Fibroblast of peridontal ligament (primary cell): ENCODE measurements at regions not wholly inside any gene's neighbourhood (a gene's known extent, or its start where the extent isn't known, plus 50 kb on each side); places are given as distances from the start of the nearest gene placed in this dataset.
"Not testable (repeated sequence)": the region's sequence is repeated elsewhere in the genome, so short reads cannot be mapped to it uniquely, and the experiment has no call there.

Experiments used
- DNase-seq: peaks from one replicate; pipeline ENCODE4 v3.0.0-alpha.2; 2010; ENCODE audit errors: extremely low read depth

DNA sequence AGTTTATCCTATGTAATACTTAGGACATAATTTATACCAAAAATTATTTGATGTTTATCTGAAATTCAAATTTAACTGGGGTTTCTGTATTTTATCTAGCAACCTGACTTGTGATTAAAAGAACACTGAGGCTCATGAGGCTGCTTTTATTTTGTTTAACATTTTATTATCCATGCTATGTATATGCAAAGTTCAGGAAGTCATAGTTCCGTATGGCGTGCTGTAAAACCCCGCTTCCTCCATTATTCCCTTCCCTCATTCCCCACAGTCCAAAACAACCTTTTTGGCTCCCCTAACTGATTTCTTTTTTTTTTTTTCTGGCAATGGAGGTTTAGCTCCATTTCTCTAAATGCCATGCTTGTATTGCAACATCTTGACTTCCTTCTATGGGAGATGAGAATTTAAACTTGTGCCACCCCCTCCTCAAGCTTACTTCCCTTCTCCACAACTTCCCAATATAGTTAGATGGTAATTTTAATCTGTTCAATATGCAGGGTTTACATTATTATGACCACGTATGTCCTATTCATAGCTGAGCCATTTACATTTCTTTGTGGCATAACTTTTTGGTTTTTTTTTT is 138.0 kb upstream of the DNAH14 start:
- no peak for DNase-seq

GRCh38 chr1:224795591-224795990 is 133.9 kb upstream of the DNAH14 start:
- no peak for DNase-seq

- DNase-seq = no peak
These were observed 130.4 kb upstream of the DNAH14 start for GRCh38 chr1:224799083-224799482.

DNA sequence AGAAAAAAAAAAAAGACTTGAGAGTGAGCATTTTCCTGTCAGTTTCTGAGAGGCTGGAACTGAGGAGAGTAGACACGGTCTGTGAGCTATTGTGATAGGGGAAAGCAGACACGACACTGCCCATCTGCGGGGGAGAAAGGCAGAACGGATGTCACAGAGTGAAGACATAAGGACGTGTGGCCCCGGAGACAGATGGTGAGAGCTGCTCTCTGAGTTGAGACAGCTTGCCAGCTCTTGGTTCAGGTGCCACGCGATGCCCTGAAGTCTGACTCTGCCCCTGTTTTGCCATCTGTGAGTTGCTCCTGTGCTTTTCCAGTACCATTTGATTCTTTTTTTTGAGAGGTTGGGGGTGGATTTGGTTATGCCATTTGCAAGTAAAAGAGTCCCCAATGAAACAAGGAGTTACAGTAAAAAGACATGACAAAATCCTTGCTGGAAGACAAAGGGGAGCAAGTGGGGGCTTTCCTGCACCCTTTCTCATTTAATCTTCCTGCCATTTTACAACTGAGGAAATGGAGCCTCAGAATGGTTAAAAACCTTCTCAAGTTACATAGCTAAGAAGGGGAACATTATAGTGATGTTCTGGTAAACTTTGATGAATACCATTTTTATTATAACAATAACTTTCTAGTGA is 128.9 kb upstream of the DNAH14 start:
- DNase-seq = no peak

DNA sequence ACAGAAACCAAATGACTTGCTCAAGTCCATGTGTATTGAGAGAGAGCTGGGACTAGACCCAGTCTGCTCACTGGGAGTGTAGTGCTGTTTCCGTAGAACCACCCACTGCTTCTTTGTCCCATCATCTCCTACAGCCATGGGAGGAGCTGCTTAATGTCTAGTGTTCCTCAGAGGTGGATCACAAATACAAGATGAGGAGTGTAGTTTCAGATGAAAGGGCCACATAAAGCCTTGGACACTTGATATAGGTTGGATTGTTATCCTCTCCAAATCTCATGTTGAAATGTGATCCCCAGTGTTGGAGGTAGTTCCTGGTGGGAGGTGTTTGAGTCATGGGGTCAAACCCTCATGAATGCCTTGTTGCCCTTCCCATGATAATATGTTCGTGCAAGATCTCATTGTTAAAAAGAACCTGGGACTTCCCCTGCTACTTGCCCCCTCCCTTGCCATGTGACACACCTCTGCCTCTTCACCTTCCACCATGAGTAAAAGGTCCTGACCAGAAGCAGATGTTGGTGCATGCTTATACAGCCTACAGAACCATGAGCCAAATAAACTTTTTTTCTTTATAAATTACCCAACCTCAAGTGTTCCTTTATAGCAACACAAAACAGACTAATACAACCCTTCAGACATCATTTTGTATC is 127.5 kb upstream of the DNAH14 start:
- DNase-seq = no peak

DNA sequence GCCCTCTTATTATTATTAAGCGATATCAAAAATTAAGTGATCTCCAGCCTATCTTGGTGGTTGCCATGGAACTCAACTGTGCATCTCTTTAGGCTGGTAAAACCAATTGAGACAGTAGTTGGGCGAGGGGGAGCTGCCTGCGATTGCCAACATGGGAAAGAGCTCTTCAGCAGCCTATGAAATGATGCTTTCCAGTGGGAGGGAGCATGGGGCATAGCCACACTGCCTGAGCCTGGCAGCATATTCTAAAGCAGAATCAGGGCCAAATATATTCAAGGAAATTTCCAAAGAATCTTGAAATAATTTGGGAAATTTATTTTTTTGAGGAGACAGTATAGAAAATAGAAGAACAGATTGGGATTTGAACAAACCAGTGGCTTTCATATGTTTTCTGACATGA is 126.9 kb upstream of the DNAH14 start:
- no peak for DNase-seq

DNA sequence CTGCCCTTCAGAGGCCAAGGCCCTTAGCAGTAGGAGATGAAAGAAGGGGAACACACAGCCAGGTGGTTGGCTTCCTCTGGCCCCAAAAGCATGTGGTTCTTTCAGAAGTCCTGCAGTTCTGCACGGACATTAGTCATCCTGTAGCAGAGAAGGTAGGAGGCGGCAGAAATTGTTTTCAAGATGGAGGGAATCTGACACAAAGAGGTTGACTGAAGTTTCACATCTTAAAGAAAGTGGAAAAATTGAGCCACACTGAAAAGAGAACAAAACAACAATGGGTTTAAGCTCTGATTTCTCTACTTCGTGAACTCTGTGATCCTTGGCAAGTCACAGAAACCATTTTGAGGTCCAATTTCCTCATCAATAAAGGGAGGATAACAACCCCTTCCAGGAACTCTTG is 125.3 kb upstream of the DNAH14 start:
- DNase-seq = no peak

DNA sequence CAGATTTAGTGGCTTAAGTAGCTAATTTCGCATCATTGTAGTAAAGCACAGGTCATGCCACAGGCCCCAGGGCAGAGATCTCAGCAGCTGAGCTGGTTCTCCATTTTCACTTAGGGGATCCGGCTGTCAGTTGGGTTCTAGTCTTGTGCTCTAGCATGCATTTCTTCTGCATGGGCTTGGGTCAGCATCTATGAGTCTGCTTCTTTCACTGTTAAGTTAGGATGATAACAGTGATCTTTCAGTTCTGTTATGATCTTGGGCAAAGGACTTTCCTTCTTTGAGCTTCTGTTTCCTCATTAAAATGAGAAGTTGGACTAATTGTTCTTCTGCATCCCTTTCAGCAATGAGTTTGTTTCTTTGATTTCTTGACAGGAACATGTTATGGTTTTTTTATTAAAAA is 123.6 kb upstream of the DNAH14 start:
- DNase-seq = no peak

GRCh38 chr1:224809137-224809536 is 120.3 kb upstream of the DNAH14 start:
- no peak for DNase-seq

DNA sequence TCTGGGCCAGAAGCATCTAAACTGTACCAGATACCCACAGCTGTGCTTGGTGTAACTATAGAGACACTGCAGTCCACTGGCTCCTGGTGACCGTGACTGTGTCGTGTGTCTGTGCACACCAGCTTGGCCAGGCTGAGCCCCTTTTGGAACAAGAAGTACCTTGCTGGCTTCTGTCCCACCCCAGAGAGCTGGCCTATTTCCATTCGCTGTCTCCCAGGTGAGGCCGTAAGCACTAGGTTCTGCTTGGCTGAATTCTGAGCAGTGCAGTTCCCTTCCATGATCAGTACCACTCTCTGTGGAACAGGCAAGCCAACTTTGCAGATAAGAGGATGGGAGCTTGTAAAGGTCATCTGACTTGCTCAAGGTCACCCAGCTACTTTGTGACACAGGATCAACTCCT is 119.9 kb upstream of the DNAH14 start:
- DNase-seq = no peak

- no peak for DNase-seq
These were observed 117.9 kb upstream of the DNAH14 start for GRCh38 chr1:224811564-224811963.

DNA sequence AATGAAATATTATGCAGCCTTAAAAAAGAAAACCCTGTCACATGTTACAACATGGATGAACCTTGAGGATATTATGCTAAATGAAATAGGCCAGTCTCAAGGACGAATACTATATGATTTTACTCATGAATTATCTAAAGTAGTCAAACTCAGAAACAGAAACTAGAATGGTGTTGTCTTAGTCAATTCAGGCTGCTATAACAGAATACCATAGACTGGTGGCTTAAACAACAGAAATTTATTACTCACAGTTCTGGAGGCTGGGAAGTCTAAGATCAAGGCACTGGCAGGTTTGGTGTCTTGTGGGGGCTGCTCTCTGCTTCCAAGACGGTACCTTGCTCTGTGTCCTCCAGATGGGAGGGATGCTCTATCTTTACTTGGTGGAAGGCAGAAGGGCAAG is 113.8 kb upstream of the DNAH14 start:
- DNase-seq = no peak

GRCh38 chr1:224816062-224816461 is 113.4 kb upstream of the DNAH14 start:
- DNase-seq = no peak

GRCh38 chr1:224817382-224817781 is 112.1 kb upstream of the DNAH14 start:
- DNase-seq = no peak

DNA sequence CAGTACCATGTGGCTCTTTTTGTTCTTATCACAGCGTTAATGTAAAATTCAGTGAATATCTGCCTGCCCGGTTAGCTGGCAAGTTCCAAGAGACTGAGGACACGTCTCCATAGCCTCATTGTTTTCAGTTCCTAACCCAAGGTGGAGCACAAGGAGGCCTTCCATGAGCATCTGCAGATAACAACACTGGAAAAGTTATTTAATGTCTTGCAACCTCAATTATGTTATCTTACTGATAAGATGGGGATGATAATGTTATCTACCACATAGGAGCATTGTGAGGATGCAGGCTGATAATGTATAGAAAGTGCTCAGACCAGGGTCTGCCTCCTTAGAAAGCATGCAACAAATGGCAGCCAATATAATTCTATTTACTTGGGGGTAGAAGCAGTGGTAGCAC is 109.6 kb upstream of the DNAH14 start:
- DNase-seq = no peak

DNA sequence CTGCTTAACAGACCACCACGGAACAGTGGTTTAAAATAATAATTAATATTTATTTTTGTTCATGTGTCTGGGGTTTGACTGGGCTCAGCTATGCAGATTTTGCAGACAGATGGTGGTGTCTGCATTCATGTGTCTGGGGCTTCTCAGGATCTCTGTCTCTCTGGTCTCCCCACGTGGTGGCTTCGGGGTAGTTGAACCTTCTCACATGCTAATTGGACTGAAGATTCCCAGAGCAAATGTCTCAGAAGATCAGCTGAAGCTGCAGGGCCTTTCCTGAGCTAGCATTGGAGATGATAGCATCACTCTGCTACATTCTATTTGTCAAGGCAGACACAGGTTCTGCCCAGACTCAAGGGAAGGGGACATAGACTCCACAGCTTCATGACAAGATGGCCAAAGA is 109.1 kb upstream of the DNAH14 start:
- DNase-seq = no peak

DNA sequence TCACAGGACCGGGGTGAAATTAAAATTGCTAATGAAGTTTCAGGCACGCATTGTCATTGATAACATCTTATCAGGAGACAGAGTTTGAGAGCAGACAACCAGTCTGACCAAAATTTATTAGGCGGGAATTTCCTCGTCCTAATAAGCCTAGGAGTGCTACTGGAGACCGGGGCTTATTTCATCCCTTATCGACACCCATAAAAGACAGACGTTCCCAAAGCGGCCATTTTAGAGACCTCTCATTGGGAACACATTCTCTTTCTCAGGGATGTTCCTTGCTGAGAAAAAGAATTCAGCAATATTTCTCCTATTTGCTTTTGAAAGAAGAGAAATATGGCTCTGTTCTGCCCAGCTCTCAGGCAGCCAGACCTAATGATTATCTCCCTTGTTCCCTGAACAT is 107.7 kb upstream of the DNAH14 start:
- DNase-seq = not testable (repeated sequence)

DNA sequence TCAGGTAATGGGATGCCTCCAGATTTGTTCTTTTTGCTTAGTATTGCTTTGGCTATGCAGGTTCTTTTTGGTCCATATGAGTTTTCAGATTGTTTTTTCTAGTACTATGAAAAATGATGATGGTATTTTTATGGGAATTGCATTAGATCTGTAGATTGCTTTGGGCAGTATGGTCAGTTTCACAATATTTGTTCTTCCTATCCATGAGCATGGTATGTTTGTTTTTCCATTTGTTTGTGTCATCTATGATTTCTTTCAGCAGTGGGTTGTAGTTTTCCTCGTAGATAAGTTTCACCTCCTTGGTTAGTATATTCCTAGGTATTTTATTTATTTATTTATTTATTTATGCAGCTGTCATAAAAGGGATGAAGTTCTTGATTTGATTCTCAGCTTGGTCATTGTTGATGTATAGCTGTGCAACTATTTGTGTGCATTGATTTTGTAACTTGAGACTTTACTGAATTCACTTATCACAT is 103.9 kb upstream of the DNAH14 start:
- no peak for DNase-seq

DNA sequence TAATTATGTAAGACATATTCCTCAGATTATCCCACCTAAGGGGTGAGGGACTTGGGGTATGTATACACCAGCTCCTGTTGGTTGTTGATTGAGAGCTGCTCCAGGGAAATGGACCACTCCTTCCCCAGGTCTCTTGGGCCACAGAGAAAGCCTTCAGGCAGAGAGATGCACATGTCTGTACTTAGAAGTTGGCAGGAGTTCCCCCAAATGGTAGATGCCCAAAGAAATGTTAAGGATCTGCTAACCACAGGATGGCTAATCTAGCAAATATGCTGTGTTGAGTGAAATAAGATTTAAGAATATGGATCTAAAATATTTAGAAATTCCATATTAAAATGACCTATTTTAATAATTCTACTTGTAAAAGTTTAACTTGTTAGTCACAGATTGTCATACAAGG is 100.8 kb upstream of the DNAH14 start:
- peak; percentile 91 for DNase-seq

- DNase-seq = peak; percentile 82
These were observed 98.0 kb upstream of the DNAH14 start for GRCh38 chr1:224831501-224831900.

DNA sequence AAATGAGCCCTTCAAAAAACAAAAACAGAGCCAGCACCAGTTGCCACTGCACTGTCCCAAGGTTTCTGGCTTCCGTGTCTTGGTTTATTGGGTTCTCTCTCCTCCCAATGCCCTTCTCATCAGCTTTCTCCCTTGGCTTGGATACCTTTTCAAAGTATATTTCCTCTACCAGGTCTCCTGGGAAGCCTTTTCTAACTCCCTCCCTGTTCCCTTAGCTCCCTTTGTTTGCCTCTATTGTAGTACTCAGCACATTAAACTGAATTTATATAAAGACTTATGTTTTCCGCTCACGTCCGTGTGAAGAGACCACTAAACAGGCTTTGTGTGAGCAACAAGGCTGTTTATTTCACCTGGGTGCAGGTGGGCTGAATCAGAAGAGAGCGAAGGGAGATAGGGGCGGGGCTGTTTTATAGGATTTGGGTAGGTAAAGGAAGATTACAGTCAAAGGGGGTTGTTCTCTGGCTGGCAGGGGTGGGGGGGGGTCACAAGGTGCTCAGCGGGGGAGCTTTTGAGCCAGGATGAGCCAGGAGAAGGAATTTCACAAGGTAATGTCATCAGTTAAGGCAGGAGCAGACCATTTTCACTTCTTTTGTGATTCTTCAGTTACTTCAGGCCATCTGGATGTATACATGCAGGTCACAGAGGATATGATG is 89.7 kb upstream of the DNAH14 start:
- DNase-seq = not testable (repeated sequence)

- DNase-seq = not testable (repeated sequence)
These were observed 87.7 kb upstream of the DNAH14 start for GRCh38 chr1:224841803-224842202.
